Stomach smooth muscle (tissue), 2 donors: ENCODE measurements at regions not wholly inside any gene's neighbourhood (a gene's known extent, or its start where the extent isn't known, plus 50 kb on each side); places are given as distances from the start of the nearest gene placed in this dataset.

Experiments
- H3K27ac ChIP-seq: one replicate; pipeline ENCODE4 v1.7.0; 2013; ENCODE audit warnings: mild to moderate bottlenecking, low read length, inconsistent platforms
- H3K27me3 ChIP-seq, 2 donors: one replicate each; pipeline ENCODE4 v1.7.0; 2013; ENCODE audit warnings: low read length in 2 of 2; ENCODE audit not compliant: insufficient read depth in 2 of 2, control insufficient read depth in 1 of 2
- H3K36me3 ChIP-seq, 2 donors: one replicate each; pipeline ENCODE4 v1.7.0; 2013; ENCODE audit warnings: low read length in 2 of 2; ENCODE audit not compliant: control insufficient read depth in 2 of 2, insufficient read depth in 2 of 2
- H3K4me1 ChIP-seq: one replicate; pipeline ENCODE4 v1.7.0; 2013; ENCODE audit warnings: low read length; ENCODE audit not compliant: control insufficient read depth, insufficient read depth
- H3K4me3 ChIP-seq, 2 donors: one replicate each; pipeline ENCODE4 v1.7.0; 2013; ENCODE audit warnings: low read length in 2 of 2
- H3K9ac ChIP-seq, 2 donors: one replicate each; pipeline ENCODE4 v1.7.0; 2013; ENCODE audit warnings: low read length in 2 of 2, mild to moderate bottlenecking in 1 of 2
- H3K9me3 ChIP-seq, 2 donors: one replicate each; pipeline ENCODE4 v1.7.0; 2013; ENCODE audit warnings: low read length in 2 of 2; ENCODE audit not compliant: control insufficient read depth in 2 of 2
- donor health status: healthy.
- donor health status: Pancreatic carcinoma.

DNA sequence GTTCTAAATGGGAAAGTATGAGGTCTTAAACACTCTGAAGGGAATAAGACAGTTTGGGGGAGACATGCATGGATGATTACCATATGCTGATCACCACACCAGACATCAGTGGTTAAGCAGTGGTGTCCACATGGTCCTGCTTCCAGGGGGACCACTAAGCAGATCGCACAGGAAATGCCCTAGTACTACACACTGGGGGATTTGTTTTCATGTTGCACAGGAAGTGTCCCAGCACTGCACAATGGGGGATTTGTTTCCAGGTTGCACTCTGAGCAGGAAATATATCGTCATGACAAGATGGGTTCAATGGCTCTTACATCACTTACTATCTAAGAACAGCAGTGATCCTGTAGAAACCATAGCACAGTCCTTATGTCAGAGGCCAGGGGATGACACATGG lies 245.5 kb downstream of the BCL11B start:
- Histone ChIP-seq H3K27ac (no peak overlapping the region), H3K9ac (no peak overlapping the region), H3K9me3 (no peaks in the 10 kb centered on the region), H3K4me3 (no peak overlapping the region), H3K4me1 (no peaks in the 10 kb centered on the region), H3K27me3 (no peaks in the 10 kb centered on the region), H3K36me3 (no peaks in the 10 kb centered on the region)

- Histone ChIP-seq H3K4me3 (no peak overlapping the region), H3K27ac (no peak overlapping the region), H3K9me3 (no peaks in the 10 kb centered on the region), H3K36me3 (no peaks in the 10 kb centered on the region), H3K9ac (no peak overlapping the region), H3K4me1 (no peaks in the 10 kb centered on the region), H3K27me3 (no peaks in the 10 kb centered on the region)
Measured at GRCh38 chr14:99028041-99028440, 244.0 kb downstream of the BCL11B start.

DNA sequence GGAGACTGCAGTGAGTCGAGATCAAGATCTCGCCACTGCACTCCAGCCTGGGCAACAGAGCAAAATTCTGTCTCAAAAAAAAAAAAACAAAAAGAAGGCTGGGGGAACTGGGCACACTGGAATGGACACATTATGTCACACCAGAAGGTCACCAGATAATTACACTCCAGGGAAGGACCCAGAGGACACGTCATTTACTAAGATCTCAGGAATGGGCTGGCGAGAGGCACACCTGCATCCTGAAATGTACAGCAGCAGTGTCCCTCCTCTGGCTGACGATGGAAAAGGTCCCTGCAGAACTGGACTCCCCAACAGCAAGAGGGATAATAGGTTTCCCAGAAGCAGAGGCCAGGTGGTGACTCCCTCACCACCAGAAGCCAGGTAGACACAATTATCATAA lies 243.5 kb downstream of the BCL11B start:
- Histone ChIP-seq H3K36me3 (no peaks in the 10 kb centered on the region), H3K9me3 (no peaks in the 10 kb centered on the region), H3K9ac (no peak overlapping the region), H3K27ac (no peak overlapping the region), H3K27me3 (no peaks in the 10 kb centered on the region), H3K4me1 (no peaks in the 10 kb centered on the region), H3K4me3 (no peak overlapping the region)

DNA sequence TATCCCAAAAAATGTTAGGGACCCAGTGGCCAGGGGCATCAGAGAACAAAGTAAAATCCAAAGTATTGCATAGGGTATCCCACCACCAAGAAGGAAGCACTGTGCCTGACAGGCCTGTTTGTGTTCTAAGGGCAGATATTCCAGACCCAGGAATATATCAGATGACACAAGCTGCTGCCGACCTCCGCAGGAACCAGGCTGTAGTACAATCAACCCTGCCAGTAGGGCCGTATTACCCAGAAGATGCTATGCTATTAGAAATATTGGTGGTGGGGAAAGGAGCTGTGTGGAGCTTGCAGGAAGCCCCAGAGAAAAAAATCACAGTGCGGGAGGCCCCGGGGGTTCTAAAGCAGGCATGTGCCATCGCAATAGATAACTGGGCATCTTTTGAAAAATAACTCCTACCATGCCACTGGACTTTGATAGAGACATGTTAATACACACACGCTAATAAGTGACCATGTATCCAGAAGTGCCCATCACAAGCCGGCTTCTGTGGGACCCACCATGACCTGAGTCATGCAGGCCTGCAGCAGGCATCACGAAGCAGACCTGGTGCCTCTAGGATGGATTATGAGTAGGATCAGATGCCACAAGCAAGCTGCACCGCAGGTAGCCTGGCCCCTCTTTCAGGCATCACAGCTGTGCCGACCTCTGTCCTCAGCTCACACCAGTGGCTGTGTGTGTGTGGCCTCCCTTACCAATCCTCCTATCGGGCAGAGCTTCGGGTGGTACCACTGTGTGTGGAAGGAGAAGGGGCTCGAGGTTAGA lies 242.7 kb downstream of the BCL11B start:
- Histone ChIP-seq H3K36me3 (no peaks in the 10 kb centered on the region), H3K9me3 (no peaks in the 10 kb centered on the region), H3K4me3 (no peak overlapping the region), H3K9ac (no peak overlapping the region), H3K27ac (no peak overlapping the region), H3K4me1 (no peaks in the 10 kb centered on the region), H3K27me3 (no peaks in the 10 kb centered on the region)

DNA sequence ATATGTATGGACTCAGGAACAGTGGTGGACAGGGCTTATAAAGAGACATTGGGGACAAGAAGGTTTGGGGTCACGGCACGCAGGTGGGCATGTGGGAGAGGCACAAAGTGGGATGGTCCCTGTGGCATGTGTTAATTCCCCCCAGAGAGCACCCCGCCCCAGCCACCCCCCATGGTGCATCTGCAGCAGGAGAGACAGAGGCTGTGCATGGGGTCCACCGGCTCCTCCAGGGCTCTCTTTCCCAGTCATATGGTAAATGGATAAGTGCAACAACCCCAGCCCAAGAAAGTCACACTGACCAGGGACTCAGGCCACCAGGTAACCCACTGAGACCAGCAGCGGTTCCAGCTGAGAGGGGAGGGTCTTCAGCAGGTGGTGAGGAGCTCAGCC lies 242.1 kb downstream of the BCL11B start:
- Histone ChIP-seq H3K36me3 (no peaks in the 10 kb centered on the region), H3K27me3 (no peaks in the 10 kb centered on the region), H3K9me3 (no peaks in the 10 kb centered on the region), H3K9ac (no peak overlapping the region), H3K4me3 (no peak overlapping the region), H3K27ac (no peak overlapping the region), H3K4me1 (no peaks in the 10 kb centered on the region)

DNA sequence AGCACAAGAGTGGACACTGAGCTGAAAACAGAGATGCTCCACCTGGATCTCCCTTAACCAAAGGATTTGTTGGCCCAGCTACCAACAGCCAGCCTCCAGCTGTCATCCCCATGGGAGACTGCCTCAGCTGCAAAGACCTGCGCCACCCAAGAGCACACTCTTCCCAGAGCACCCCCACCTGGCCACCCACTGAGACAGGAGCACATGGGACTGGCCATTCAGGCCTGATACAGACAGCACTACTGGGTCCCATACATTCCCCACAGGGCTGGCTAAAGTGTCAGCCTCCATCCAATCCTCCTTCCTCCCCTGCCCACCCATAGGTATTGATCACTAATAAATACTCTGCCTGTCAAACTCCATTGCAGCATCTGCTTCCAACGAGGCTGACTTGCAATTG lies 241.5 kb downstream of the BCL11B start:
- Histone ChIP-seq H3K27ac (no peak overlapping the region), H3K36me3 (no peaks in the 10 kb centered on the region), H3K4me1 (peaks cover 3% of the 10 kb centered on the region)

GRCh38 chr14:99032759-99033158 lies 239.2 kb downstream of the BCL11B start:
- Histone ChIP-seq H3K4me1 (peaks cover 15% of the 10 kb centered on the region), H3K27me3 (peaks cover 0 to 2% of the 10 kb centered on the region in 2 donors), H3K36me3 (no peaks in the 10 kb centered on the region)

More for the DNA sequence above, 241.5 kb downstream of the BCL11B start:
- Histone ChIP-seq H3K27me3 (peaks cover 0 to 2% of the 10 kb centered on the region in 2 donors), H3K9ac (no peak overlapping the region), H3K4me3 (no peak overlapping the region), H3K9me3 (no peaks in the 10 kb centered on the region)

DNA sequence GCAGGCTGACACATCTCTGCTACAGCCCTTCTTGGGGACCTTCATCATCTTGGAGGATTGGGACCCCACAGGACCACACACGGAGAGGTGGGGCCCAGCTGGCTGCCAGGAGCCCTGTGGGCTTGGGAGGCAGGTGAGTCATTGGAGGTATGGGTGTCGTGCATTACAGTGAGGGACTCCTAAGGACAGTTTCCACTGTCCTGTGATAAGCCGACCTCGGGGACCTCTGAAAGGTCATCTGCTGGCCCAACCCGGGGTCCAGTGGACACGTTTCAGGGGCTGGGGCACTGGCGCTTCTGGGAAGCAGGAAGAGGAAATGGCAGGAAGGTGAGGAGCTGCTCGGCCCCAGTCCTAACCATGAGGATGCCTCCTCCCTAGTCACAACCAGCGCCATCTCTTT lies 238.0 kb downstream of the BCL11B start:
- peaks cover 19% of the 10 kb centered on the region for H3K4me1 ChIP-seq
- no peak overlapping the region for H3K4me3 ChIP-seq
- H3K27ac ChIP-seq, result no peak overlapping the region
- no peaks in the 10 kb centered on the region for H3K9me3 ChIP-seq
- H3K9ac ChIP-seq, result no peak overlapping the region
- no peaks in the 10 kb centered on the region for H3K36me3 ChIP-seq
- peaks cover 0 to 2% of the 10 kb centered on the region in 2 donors for H3K27me3 ChIP-seq

More at GRCh38 chr14:99032759-99033158, 239.2 kb downstream of the BCL11B start:
- Histone ChIP-seq H3K9ac (no peak overlapping the region), H3K4me3 (no peak overlapping the region), H3K9me3 (no peaks in the 10 kb centered on the region), H3K27ac (no peak overlapping the region)

DNA sequence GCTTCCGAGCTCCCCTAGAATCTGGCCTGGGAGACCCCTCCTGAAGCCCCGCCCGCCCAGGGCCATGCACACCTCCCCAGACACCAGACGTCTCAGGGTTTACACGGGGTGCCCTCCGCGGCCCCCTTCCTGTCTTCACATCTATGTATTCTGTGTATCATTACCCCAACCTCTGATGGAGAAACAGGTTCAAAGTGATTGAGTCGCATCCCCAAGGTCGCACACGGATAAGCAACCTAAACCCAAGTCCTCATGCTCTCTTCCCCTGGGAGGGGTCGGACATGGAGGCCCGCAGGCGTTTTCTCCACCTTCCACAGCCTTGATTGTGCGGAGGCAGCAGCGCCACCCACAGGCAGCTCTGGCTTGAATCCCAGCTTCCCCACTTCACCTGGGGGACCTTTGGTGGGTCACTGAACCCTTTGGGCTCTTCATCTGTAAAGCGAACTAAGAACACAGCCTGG lies 237.3 kb downstream of the BCL11B start:
- no peak overlapping the region for H3K9ac ChIP-seq
- H3K4me1 ChIP-seq, result peaks cover 19% of the 10 kb centered on the region
- no peaks in the 10 kb centered on the region for H3K36me3 ChIP-seq
- H3K4me3 ChIP-seq, result no peak overlapping the region
- peaks cover 0 to 2% of the 10 kb centered on the region in 2 donors for H3K27me3 ChIP-seq
- H3K9me3 ChIP-seq, result no peaks in the 10 kb centered on the region
- no peak overlapping the region for H3K27ac ChIP-seq

DNA sequence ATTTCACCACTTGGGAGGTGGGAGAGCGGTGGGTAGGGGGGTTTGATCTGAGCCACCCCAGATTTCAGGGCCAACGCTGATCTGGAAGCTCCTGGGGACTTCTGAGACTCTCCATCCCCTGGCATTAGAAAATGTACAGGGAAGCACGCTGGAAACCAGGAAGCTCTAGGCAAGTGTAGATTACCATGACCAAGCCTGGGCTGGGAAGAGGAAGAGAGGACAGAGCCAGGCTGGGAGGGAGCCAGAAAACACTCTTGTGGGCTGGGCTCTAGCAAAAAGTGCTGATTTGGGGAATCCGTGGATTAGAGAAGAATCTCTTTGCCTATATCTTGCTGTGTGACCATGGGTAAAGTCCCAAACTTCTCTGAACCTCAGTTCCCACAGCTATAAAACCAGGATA lies 236.7 kb downstream of the BCL11B start:
- no peaks in the 10 kb centered on the region for H3K36me3 ChIP-seq
- H3K27ac ChIP-seq, result no peak overlapping the region
- peaks cover 0 to 2% of the 10 kb centered on the region in 2 donors for H3K27me3 ChIP-seq
- peaks cover 19% of the 10 kb centered on the region for H3K4me1 ChIP-seq
- no peaks in the 10 kb centered on the region for H3K9me3 ChIP-seq
- no peak overlapping the region for H3K9ac ChIP-seq
- H3K4me3 ChIP-seq, result no peak overlapping the region
